HepG2 (cell line): ENCODE measurements at regions not wholly inside any gene's neighbourhood (a gene's known extent, or its start where the extent isn't known, plus 50 kb on each side); places are given as distances from the start of the nearest gene placed in this dataset.

ENCODE experiments used
- CTCF ChIP-seq: sonication (generic); formaldehyde crosslinking; IDR thresholded peaks from 2 replicates; pipeline ENCODE4 v1.5.0; 2020; ENCODE audit warnings: mild to moderate bottlenecking, missing genetic modification reagents, moderate library complexity
- FOXA1 ChIP-seq, 2 experiments: fragments of 450-650 bp in 1 of 2; sonication (generic) in 1 of 2; formaldehyde crosslinking in 1 of 2; IDR thresholded peaks; 2 replicates each; pipeline versions ENCODE4 v1.4.0 to v1.6.1; 2016 to 2020; ENCODE audit warnings: missing genetic modification reagents in 1 of 2
- GABPA ChIP-seq, 2 experiments: IDR thresholded peaks; 2 replicates each; pipeline ENCODE4 v1.6.1; 2011 to 2016; ENCODE audit warnings: low read depth in 2 of 2, low read length in 1 of 2, missing biosample characterization in 1 of 2, missing genetic modification characterization in 1 of 2
- HNRNPUL1 ChIP-seq: fragments of 200-400 bp; formaldehyde crosslinking; IDR thresholded peaks from 2 replicates; pipeline ENCODE4 v1.6.1; 2017; ENCODE audit warnings: low read depth, mild to moderate bottlenecking, low read length, moderate library complexity
- KAT7 ChIP-seq: IDR thresholded peaks from 2 replicates; pipeline ENCODE4 v1.6.1; 2018; ENCODE audit warnings: borderline replicate concordance, missing compliant biosample characterization
- KLF9 ChIP-seq: IDR thresholded peaks from 2 replicates; pipeline ENCODE4 v1.6.1; 2016; ENCODE audit warnings: low read depth
- MEF2D ChIP-seq: sonication (generic); formaldehyde crosslinking; IDR thresholded peaks from 2 replicates; pipeline ENCODE4 v1.5.1; 2020; ENCODE audit warnings: mild to moderate bottlenecking, missing genetic modification reagents
- POLR2AphosphoS5 ChIP-seq: IDR thresholded peaks from 2 replicates; pipeline ENCODE4 v1.6.1; 2012; ENCODE audit warnings: low read depth, low read length
- RAD21 ChIP-seq: fragments of 450-650 bp; formaldehyde crosslinking; IDR thresholded peaks from 2 replicates; pipeline ENCODE4 v1.5.0; 2020; ENCODE audit warnings: mild to moderate bottlenecking
- YEATS2 ChIP-seq: sonication (generic); formaldehyde crosslinking; IDR thresholded peaks from 2 replicates; pipeline ENCODE4 v1.4.0; 2020; ENCODE audit warnings: missing genetic modification reagents, borderline replicate concordance
- ZBTB21 ChIP-seq: sonication (generic); formaldehyde crosslinking; IDR thresholded peaks from 2 replicates; pipeline ENCODE4 v1.4.0; 2020; ENCODE audit warnings: missing genetic modification reagents
- ZNF34 ChIP-seq: sonication (generic); formaldehyde crosslinking; IDR thresholded peaks from 2 replicates; pipeline ENCODE4 v1.4.0; 2020; ENCODE audit warnings: mild to moderate bottlenecking, missing genetic modification reagents, borderline replicate concordance

DNA sequence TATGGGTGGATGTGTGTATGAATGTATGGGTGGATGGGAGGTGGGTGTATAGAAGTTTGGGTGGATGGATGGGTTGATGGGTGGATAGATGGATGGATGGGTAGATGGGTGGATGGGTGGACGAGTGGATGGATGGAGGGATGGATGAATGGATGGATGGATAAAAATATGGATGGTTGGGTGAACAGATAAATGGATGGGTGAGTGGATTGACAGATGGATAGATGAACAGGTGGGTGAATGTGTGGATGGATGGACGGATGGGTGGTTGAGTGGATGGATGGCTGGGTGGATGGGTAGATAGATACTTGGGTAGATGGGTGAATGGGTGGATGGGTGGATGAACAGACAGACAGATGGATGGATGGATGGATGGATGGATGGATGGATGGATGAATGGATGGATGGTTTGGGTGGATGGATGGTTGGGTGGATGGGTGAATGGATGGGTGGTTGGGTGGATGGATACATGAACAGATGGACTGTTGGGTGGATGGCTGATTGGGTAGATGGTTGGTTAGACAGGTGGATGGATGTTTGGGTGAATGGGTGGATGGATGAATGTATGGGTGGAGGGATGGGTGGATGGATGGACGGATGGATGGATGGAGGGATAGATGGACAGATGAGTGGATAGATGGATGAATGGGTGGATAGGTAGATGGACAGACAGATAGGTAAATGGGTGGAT is 166.8 kb downstream of the IRX2 start:
- TF ChIP-seq MEF2D (CRISPR knock-in tag) (no peak), ZNF34 (no peak), GABPA (IDR thresholded peaks at IDR 0.05; ENCODE audit: low read depth, low read length) (no peak), GABPA (CRISPR knock-in tag; IDR thresholded peaks at IDR 0.05; ENCODE audit: low read depth) (no peak), KAT7 (CRISPR knock-in tag) (no peak), FOXA1 (IDR thresholded peaks at IDR 0.05) (no peak), FOXA1 (CRISPR knock-in tag; IDR thresholded peaks at IDR 0.05) (no peak), CTCF (no peak), KLF9 (CRISPR knock-in tag) (no peak), YEATS2 (CRISPR knock-in tag) (no peak), RAD21 (CRISPR knock-in tag) (no peak), POLR2AphosphoS5 (no peak), HNRNPUL1 (no peak), ZBTB21 (CRISPR knock-in tag) (no peak)
